NCI-H748 treated with DMSO at 0.1 percent for 48 hours (cell line): ENCODE measurements at regions not wholly inside any gene's neighbourhood (a gene's known extent, or its start where the extent isn't known, plus 50 kb on each side); places are given as distances from the start of the nearest gene placed in this dataset.
"Not testable (repeated sequence)": the region's sequence is repeated elsewhere in the genome, so short reads cannot be mapped to it uniquely, and the experiment has no call there.

ENCODE experiments used
- DNase-seq: peaks from one replicate; lab custom pipeline; 2025; lab: John Stamatoyannopoulos, UW

GRCh38 chr1:185433667-185434066 is 116.6 kb upstream of the IVNS1ABP start:
- no peak for DNase-seq

GRCh38 chr1:185432948-185433347 is 115.9 kb upstream of the IVNS1ABP start:
- DNase-seq: no peak

GRCh38 chr1:185431612-185432011 is 114.6 kb upstream of the IVNS1ABP start:
- no peak for DNase-seq

GRCh38 chr1:185429668-185430067 is 112.6 kb upstream of the IVNS1ABP start:
- not testable (repeated sequence) for DNase-seq

- DNase-seq: no peak
These were observed 110.7 kb upstream of the IVNS1ABP start for GRCh38 chr1:185427776-185428175.

GRCh38 chr1:185427264-185427663 is 110.2 kb upstream of the IVNS1ABP start:
- DNase-seq: no peak

- DNase-seq: no peak
These were observed 109.8 kb upstream of the IVNS1ABP start for GRCh38 chr1:185426848-185427247.

GRCh38 chr1:185425163-185425562 is 108.1 kb upstream of the IVNS1ABP start:
- DNase-seq: no peak

GRCh38 chr1:185421485-185422107 is 104.6 kb upstream of the IVNS1ABP start:
- no peak for DNase-seq

- no peak for DNase-seq
These were observed 103.6 kb upstream of the IVNS1ABP start for GRCh38 chr1:185420588-185421081.

- no peak for DNase-seq
These were observed 102.7 kb upstream of the IVNS1ABP start for GRCh38 chr1:185419718-185420117.

- DNase-seq: no peak
These were observed 101.4 kb upstream of the IVNS1ABP start for GRCh38 chr1:185418472-185418871.

- no peak for DNase-seq
These were observed 95.5 kb upstream of the IVNS1ABP start for GRCh38 chr1:185412385-185413087.

- no peak for DNase-seq
These were observed 92.9 kb upstream of the IVNS1ABP start for GRCh38 chr1:185409763-185410528.

- no peak for DNase-seq
These were observed 92.3 kb upstream of the IVNS1ABP start for GRCh38 chr1:185409345-185409744.

- no peak for DNase-seq
These were observed 91.7 kb upstream of the IVNS1ABP start for GRCh38 chr1:185408700-185409270.

GRCh38 chr1:185406691-185407009 is 89.6 kb upstream of the IVNS1ABP start:
- no peak for DNase-seq

- no peak for DNase-seq
These were observed 89.1 kb upstream of the IVNS1ABP start for GRCh38 chr1:185406006-185406690.

- no peak for DNase-seq
These were observed 88.0 kb upstream of the IVNS1ABP start for GRCh38 chr1:185404907-185405568.

- no peak for DNase-seq
These were observed 87.2 kb upstream of the IVNS1ABP start for GRCh38 chr1:185404291-185404690.

GRCh38 chr1:185402930-185403329 is 85.9 kb upstream of the IVNS1ABP start:
- no peak for DNase-seq

- no peak for DNase-seq
These were observed 84.0 kb upstream of the IVNS1ABP start for GRCh38 chr1:185401019-185401418.
